K562 (cell line): ENCODE measurements at regions not wholly inside any gene's neighbourhood (a gene's known extent, or its start where the extent isn't known, plus 50 kb on each side); places are given as distances from the start of the nearest gene placed in this dataset.

Source experiments
- ATAC-seq: fragments of 200-7000 bp; cut with Tn5 transposase; 3 replicates; pipeline ENCODE4 v1.9.1; 2020; ENCODE audit warnings: moderate library complexity
- BruUV-seq: library from RNA; stranded (reverse); fragments of 400-500 nt; replicated peaks from 2 replicates; lab custom pipeline; 2021; lab: Mats Ljungman, UMichigan
- CTCF ChIA-PET: fragments of 300-600 bp; formaldehyde crosslinking; extraction: SDS; loops from one replicate; lab custom pipeline; 2021; ENCODE audit warnings: low intra/inter-chr PET ratio; lab: Yijun Ruan, JAX
- POLR2A ChIA-PET: fragments of 300-600, 350-650 bp; sonication (Branson Sonifier 250); formaldehyde crosslinking; extraction: SDS; loops from one replicate; lab custom pipeline; 2021; ENCODE audit warnings: antibody characterized with exemption, inconsistent platforms; lab: Yijun Ruan, JAX
- DNase-seq, 4 experiments: peaks; one replicate each; pipeline versions ENCODE4 v3.0.0 to v3.0.0-alpha.2; 2011 to 2018; ENCODE audit warnings: low spot score in 3 of 4, mixed read lengths in 3 of 4; ENCODE audit errors: extremely low read depth in 1 of 4
- FAIRE-seq: peaks from 2 replicates; lab custom pipeline; 2011; peaks lifted over from hg19 to GRCh38; lab: Jason Lieb, UNC
- H2AFZ ChIP-seq: 2 replicates; pipeline ENCODE4 v1.6.0; 2011; ENCODE audit warnings: low read depth, low read length, control low read depth, inconsistent platforms
- H3K27ac ChIP-seq: fragments of 200-600 bp; 3 replicates; pipeline ENCODE4 v1.8.0; 2011; ENCODE audit warnings: low read depth, mild to moderate bottlenecking, control low read depth, inconsistent platforms, low read length, moderate library complexity, mixed read lengths; ENCODE audit errors: extremely low read depth
- H3K27me3 ChIP-seq, 2 experiments: fragments of 300-600 bp in 1 of 2; 2 replicates in 1 of 2; 3 replicates in 1 of 2; pipeline versions ENCODE4 v1.6.0 to v1.8.0; 2011; ENCODE audit warnings: inconsistent platforms in 2 of 2, low read length in 2 of 2, mild to moderate bottlenecking in 1 of 2, mixed read lengths in 1 of 2, moderate library complexity in 1 of 2; ENCODE audit not compliant: control insufficient read depth in 2 of 2, insufficient read depth in 2 of 2
- H3K36me3 ChIP-seq: fragments of 300-600 bp; 3 replicates; pipeline ENCODE4 v1.8.0; 2011; ENCODE audit warnings: mild to moderate bottlenecking, low read length, inconsistent platforms; ENCODE audit not compliant: control insufficient read depth, insufficient read depth
- H3K4me1 ChIP-seq, 2 experiments: fragments of 200-600 bp in 1 of 2; replicated peaks in 1 of 2; 2 replicates in 1 of 2; 3 replicates in 1 of 2; pipeline versions ENCODE4 v1.5.1 to v1.8.0; 2011; ENCODE audit warnings: inconsistent platforms in 2 of 2, low read length in 2 of 2, mild to moderate bottlenecking in 1 of 2, mixed read lengths in 1 of 2, moderate library complexity in 1 of 2; ENCODE audit not compliant: control insufficient read depth in 2 of 2, insufficient read depth in 2 of 2
- H3K4me2 ChIP-seq: 2 replicates; pipeline ENCODE4 v1.6.1; 2011; ENCODE audit warnings: low read length, control low read depth, inconsistent platforms, mixed read lengths; ENCODE audit not compliant: insufficient read depth
- H3K4me3 ChIP-seq: fragments of 200-600 bp; sonication (generic), shearing (Covaris generic); 2 replicates; pipeline ENCODE4 v1.5.1; 2016; ENCODE audit warnings: control low read depth, inconsistent platforms
- H3K79me2 ChIP-seq: fragments of 200-600 bp; 3 replicates; pipeline ENCODE4 v1.8.0; 2011; ENCODE audit warnings: low read length, inconsistent platforms; ENCODE audit not compliant: control insufficient read depth, insufficient read depth
- H3K9ac ChIP-seq, 2 experiments: 2 replicates each; pipeline versions ENCODE4 v1.6.0 to v1.6.1; 2011; ENCODE audit warnings: low read depth in 2 of 2, low read length in 2 of 2, control low read depth in 1 of 2, inconsistent platforms in 1 of 2, mild to moderate bottlenecking in 1 of 2, mixed read lengths in 1 of 2; ENCODE audit not compliant: insufficient read depth in 1 of 2
- H3K9me1 ChIP-seq: one replicate; pipeline ENCODE4 v1.6.0; 2011; ENCODE audit warnings: inconsistent platforms, mild to moderate bottlenecking, low read length, moderate library complexity; ENCODE audit not compliant: control insufficient read depth, insufficient read depth
- H3K9me3 ChIP-seq: replicated peaks from 2 replicates; pipeline ENCODE4 v1.5.1; 2011; ENCODE audit warnings: low read depth, low read length, inconsistent platforms; ENCODE audit not compliant: control insufficient read depth, insufficient read depth
- H4K20me1 ChIP-seq: replicated peaks from 2 replicates; pipeline ENCODE4 v1.6.1; 2011; ENCODE audit warnings: low read length, inconsistent platforms, mixed read lengths; ENCODE audit not compliant: control insufficient read depth, insufficient read depth
- ARNT ChIP-seq, 2 experiments: fragments of 450-650 bp; IDR thresholded peaks; 2 replicates each; pipeline ENCODE4 v1.6.1; 2016; ENCODE audit warnings: mild to moderate bottlenecking in 1 of 2
- E2F3 ChIP-seq: fragments of 250-450 bp; sonication (Bioruptor Pico); IDR thresholded peaks from 2 replicates; pipeline ENCODE4 v1.4.0; 2020; ENCODE audit warnings: mild to moderate bottlenecking
- HDAC2 ChIP-seq: fragments of 450-650 bp; IDR thresholded peaks from 2 replicates; pipeline ENCODE4 v1.6.1; 2016; ENCODE audit warnings: mild to moderate bottlenecking
- KAT2B ChIP-seq: IDR thresholded peaks from one replicate; pipeline ENCODE4 v1.6.1; 2012; ENCODE audit warnings: low read depth, mild to moderate bottlenecking, control low read depth, inconsistent platforms, low read length, moderate library complexity
- NFRKB ChIP-seq: fragments of 450-650 bp; IDR thresholded peaks from 2 replicates; pipeline ENCODE4 v1.6.1; 2016; ENCODE audit warnings: low read depth
- POU5F1 ChIP-seq: fragments of 150-350 bp; IDR thresholded peaks from 2 replicates; pipeline ENCODE4 v1.6.1; 2014; ENCODE audit warnings: borderline replicate concordance, low read length, low read depth, mild to moderate bottlenecking; ENCODE audit not compliant: partially characterized antibody
- RFX5 ChIP-seq: IDR thresholded peaks from 2 replicates; pipeline ENCODE4 v1.6.1; 2011; ENCODE audit warnings: low read depth, mild to moderate bottlenecking, improper control_type of control experiment, low read length
- SMARCA4 ChIP-seq: fragments of 450-650 bp; IDR thresholded peaks from 2 replicates; pipeline ENCODE4 v1.6.1; 2016
- ZNF140 ChIP-seq: fragments of 250-450 bp; sonication (Bioruptor Pico); IDR thresholded peaks from 2 replicates; pipeline ENCODE4 v1.8.0; 2021; ENCODE audit warnings: moderate library complexity, mild to moderate bottlenecking, inconsistent platforms
- ZNF586 ChIP-seq: fragments of 450-650 bp; formaldehyde crosslinking; conservative IDR thresholded peaks from 2 replicates; pipeline ENCODE4 v1.4.0; 2020; ENCODE audit warnings: mild to moderate bottlenecking, moderate library complexity
- WGBS: fragments of 100-300 bp; shearing (Covaris generic); methylation state at CpG from one replicate; pipeline ENCODE4 v1.1.6; 2016; ENCODE audit warnings: low coverage, mixed read lengths; ENCODE audit not compliant: insufficient coverage; ENCODE audit errors: missing lambda C conversion rate; 5-methylcytosine and 5-hydroxymethylcytosine counted together
- in situ Hi-C: fragments of 300-500 bp; cut with MboI; formaldehyde crosslinking; loops from 4 replicates; pipeline ENCODE4 v1.15.0; 2018; ENCODE audit warnings: inconsistent platforms, mixed read lengths
- intact Hi-C: fragments of 100-400 bp; cut with micrococcal nuclease; formaldehyde crosslinking; loops from 2 replicates; pipeline ENCODE4 v1.14.2; 2022
- TF ChIP-seq, protein P1 (sequence below): sonication (generic); formaldehyde crosslinking; IDR thresholded peaks from 2 replicates; pipeline ENCODE4 v1.8.0; 2022; ENCODE audit warnings: mild to moderate bottlenecking, low read depth, missing genetic modification reagents
- TF ChIP-seq, protein P2 (sequence below), 2 experiments: fragments of 450-650 bp in 1 of 2; sonication (generic) in 1 of 2; formaldehyde crosslinking in 1 of 2; IDR thresholded peaks in 1 of 2; conservative IDR thresholded peaks in 1 of 2; 2 replicates each; pipeline versions ENCODE4 v1.6.1 to v1.8.1; 2016 to 2023; ENCODE audit warnings: mild to moderate bottlenecking in 2 of 2, moderate library complexity in 2 of 2, inconsistent platforms in 1 of 2, missing genetic modification reagents in 1 of 2
- TF ChIP-seq, protein P3 (sequence below): sonication (generic); formaldehyde crosslinking; IDR thresholded peaks from 2 replicates; pipeline ENCODE4 v1.9.0; 2022; ENCODE audit warnings: mild to moderate bottlenecking, missing genetic modification reagents

DNA sequence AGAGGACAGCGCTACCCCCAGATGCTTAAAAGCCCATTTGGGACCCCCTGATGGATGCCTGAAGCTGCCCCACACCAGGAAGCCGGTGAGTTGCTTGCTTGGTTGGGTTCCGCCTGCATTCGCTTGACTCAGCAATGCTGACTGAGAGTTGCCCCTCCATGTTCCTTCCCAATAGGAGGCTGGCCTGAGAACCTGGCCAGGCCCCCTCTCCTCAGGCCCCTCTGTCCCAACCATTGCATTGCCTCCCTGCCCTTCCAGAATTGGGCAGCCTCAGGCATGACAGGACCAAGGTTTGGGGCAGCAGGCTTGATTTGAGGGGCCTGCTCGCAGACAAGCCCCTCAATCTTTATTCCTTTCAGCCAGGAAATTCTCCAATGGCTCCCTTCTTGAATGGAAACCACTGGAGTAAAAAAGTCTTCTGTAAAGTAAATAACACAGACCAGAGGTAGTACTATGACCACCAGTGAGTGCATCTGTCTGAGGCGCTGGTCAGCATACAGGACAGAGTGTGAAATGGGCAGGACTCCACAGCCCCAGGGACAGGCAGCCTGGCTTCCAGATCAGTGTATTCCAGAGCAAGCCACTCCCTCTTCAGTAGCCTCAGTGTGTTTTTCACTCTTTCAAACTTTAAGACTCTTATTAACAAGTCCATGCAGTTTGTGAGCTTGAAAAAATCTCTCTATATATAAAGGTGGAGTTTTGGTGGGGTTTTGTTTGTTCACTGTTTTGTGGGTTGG, 104.7 kb downstream of the C1QL2 start:
- 8% methylated on average over 6 of the region's 6 CpGs for WGBS
- Histone ChIP-seq H3K9me1 (no peaks in the 10 kb centered on the region), H3K9ac (no peak overlapping the region; a peak in 1 of 4 replicates), H3K27ac (no peak overlapping the region), H3K79me2 (no peaks in the 10 kb centered on the region), H3K27me3 (peaks cover 0 to 19% of the 10 kb centered on the region in 2 experiments; a peak in 2 of 5 replicates), H3K4me2 (no peak overlapping the region), H2AFZ (no peak overlapping the region), H3K4me1 (peaks cover 8 to 10% of the 10 kb centered on the region in 2 experiments), H3K36me3 (no peaks in the 10 kb centered on the region), H3K9me3 (no peaks in the 10 kb centered on the region), H4K20me1 (no peaks in the 10 kb centered on the region), H3K4me3 (no peak overlapping the region)
- DNase-seq (no peak), FAIRE-seq (no peak), ATAC-seq (no peak)
- ChIA-PET POLR2A (interaction anchor here (0.6 kb wide), 1 partner anchor 1497 kb away, joined by 3 read pairs; no protein-coding TSS in a partner anchor), CTCF (no interaction called here)
- in situ Hi-C loops: no loop called here
- TF ChIP-seq RFX5: no peak
- no peak for TF ChIP-seq POU5F1
- no peak for TF ChIP-seq NFRKB
- TF ChIP-seq, protein P1, sequence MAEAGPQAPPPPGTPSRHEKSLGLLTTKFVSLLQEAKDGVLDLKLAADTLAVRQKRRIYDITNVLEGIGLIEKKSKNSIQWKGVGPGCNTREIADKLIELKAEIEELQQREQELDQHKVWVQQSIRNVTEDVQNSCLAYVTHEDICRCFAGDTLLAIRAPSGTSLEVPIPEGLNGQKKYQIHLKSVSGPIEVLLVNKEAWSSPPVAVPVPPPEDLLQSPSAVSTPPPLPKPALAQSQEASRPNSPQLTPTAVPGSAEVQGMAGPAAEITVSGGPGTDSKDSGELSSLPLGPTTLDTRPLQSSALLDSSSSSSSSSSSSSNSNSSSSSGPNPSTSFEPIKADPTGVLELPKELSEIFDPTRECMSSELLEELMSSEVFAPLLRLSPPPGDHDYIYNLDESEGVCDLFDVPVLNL: no peak
- TF ChIP-seq, protein P2, sequence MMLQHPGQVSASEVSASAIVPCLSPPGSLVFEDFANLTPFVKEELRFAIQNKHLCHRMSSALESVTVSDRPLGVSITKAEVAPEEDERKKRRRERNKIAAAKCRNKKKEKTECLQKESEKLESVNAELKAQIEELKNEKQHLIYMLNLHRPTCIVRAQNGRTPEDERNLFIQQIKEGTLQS (IDR thresholded peaks at IDR 0.05): no peak
- TF ChIP-seq, protein P2 (CRISPR knock-in tag; conservative IDR thresholded peaks at IDR 0.05): no peak
- no peak for TF ChIP-seq ARNT (IDR thresholded peaks at IDR 0.05)
- TF ChIP-seq ZNF586: no peak
- no peak for TF ChIP-seq KAT2B
- no peak for TF ChIP-seq E2F3
- TF ChIP-seq SMARCA4: no peak
- TF ChIP-seq HDAC2: no peak
- no peak for TF ChIP-seq ZNF140 (CRISPR knock-in tag)
- TF ChIP-seq, protein P3, sequence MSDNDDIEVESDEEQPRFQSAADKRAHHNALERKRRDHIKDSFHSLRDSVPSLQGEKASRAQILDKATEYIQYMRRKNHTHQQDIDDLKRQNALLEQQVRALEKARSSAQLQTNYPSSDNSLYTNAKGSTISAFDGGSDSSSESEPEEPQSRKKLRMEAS (CRISPR knock-in tag): no peak
- intact Hi-C loops: loop anchor here (10.0 kb wide), 1 partner anchor 71 kb away; no protein-coding TSS in a partner anchor
- no TSS peak for BruUV-seq
